Smooth muscle cell (in vitro differentiated cells): ENCODE measurements at regions not wholly inside any gene's neighbourhood (a gene's known extent, or its start where the extent isn't known, plus 50 kb on each side); places are given as distances from the start of the nearest gene placed in this dataset.

ENCODE experiments used
- DNase-seq: peaks from one replicate; lab custom pipeline; 2025; ENCODE audit not compliant: unreplicated experiment; lab: John Stamatoyannopoulos, UW
- H2AFZ ChIP-seq: fragments of 200-600 bp; sonication (generic); 2 replicates; pipeline ENCODE4 v1.6.0; 2016; ENCODE audit warnings: antibody characterized with exemption, low read depth, mild to moderate bottlenecking
- H3F3A ChIP-seq: fragments of 200-600 bp; sonication (generic); 2 replicates; pipeline ENCODE4 v1.6.0; 2017; ENCODE audit warnings: antibody characterized with exemption, low read depth
- H3K27ac ChIP-seq: fragments of 200-600 bp; sonication (generic); 2 replicates; pipeline ENCODE4 v1.5.1; 2016; ENCODE audit warnings: low read depth, mild to moderate bottlenecking
- H3K27me3 ChIP-seq: fragments of 200-600 bp; sonication (generic); 2 replicates; pipeline ENCODE4 v1.6.1; 2016; ENCODE audit warnings: low read depth, mild to moderate bottlenecking
- H3K36me3 ChIP-seq: fragments of 200-600 bp; sonication (generic); 2 replicates; pipeline ENCODE4 v1.5.1; 2016; ENCODE audit warnings: low read depth
- H3K4me1 ChIP-seq: fragments of 200-600 bp; sonication (generic); 2 replicates; pipeline ENCODE4 v1.5.1; 2016; ENCODE audit warnings: low read depth
- H3K4me2 ChIP-seq: fragments of 200-600 bp; sonication (generic); 2 replicates; pipeline ENCODE4 v1.6.0; 2016; ENCODE audit warnings: mild to moderate bottlenecking
- H3K4me3 ChIP-seq: fragments of 200-600 bp; sonication (generic); 2 replicates; pipeline ENCODE4 v1.5.1; 2016; ENCODE audit warnings: mild to moderate bottlenecking
- H3K79me2 ChIP-seq: fragments of 200-600 bp; sonication (generic); 2 replicates; pipeline ENCODE4 v1.6.0; 2016; ENCODE audit warnings: low read depth, mild to moderate bottlenecking
- H3K9ac ChIP-seq: fragments of 200-600 bp; sonication (generic); 2 replicates; pipeline ENCODE4 v1.6.0; 2016; ENCODE audit warnings: low read depth
- H3K9me3 ChIP-seq: fragments of 200-600 bp; sonication (generic); replicated peaks from 2 replicates; pipeline ENCODE4 v1.5.1; 2016; ENCODE audit warnings: low read depth
- H4K20me1 ChIP-seq: fragments of 200-600 bp; sonication (generic); 2 replicates; pipeline ENCODE4 v1.6.0; 2016; ENCODE audit warnings: low read depth
- WGBS: methylation state at CpG from one replicate; pipeline ENCODE4 v1.1.7; 2016; ENCODE audit warnings: low lambda C conversion rate; 5-methylcytosine and 5-hydroxymethylcytosine counted together
- TF ChIP-seq, protein P1 (sequence below): fragments of 200-600 bp; sonication (generic); IDR thresholded peaks from 2 replicates; pipeline ENCODE4 v1.5.1; 2017; ENCODE audit warnings: borderline replicate concordance, mild to moderate bottlenecking, antibody characterized with exemption; ENCODE audit not compliant: insufficient read depth, poor library complexity, severe bottlenecking

DNA sequence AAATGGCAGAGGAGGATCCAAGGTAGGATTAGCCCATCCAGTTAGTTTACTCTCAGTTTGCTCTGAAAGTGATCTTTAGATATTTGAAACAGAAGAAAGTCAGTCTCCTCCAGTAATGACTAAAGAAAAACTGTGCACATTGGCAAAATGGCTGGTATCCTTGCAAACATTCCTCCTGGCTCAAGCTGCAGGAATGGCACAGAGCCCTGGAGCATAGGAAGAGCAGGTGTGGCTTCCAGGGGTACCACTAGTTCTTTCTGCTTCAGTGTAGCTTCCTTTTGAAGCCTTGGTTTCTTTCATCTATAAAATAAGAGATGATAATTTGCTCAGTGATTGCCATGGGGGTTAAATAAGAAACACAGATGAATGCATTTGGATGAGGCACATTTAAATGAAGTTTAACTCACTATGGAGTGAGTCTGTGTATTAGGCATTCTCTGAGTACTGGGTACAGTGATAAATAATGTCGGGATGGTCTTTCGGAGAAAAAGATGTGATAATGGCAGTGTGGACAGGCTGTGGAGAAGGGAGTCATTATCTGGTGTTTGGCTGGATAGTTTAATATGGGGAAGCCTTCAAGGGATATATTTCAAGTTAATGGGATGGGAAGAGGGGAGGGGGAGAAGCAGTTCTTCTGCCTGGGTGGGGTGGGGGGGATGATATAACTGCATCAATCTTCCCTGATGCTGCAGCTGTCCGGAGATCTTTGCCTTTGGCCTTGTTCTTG is 217.3 kb upstream of the KLF4 start:
- H3K27ac ChIP-seq: peak overlapping the region; percentile 67

DNA sequence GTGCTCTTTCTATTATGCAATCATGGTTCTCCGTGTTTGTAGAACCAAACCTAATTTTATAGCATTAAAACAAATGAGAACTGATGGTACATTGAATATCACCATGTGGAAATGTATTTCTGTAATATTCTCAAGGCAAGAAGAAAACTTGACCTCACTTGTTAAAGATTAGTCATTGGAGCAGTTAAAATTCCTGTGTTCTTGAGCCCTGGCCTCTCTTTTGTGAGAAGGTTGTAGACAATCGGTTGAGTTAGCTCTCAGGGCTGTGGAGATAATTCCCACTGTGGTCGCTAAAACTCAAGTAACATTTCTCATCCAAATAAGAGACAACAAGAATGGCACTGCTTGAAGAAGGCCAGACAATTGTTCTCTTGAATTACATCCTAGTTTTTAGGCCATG is 216.0 kb upstream of the KLF4 start:
- Histone ChIP-seq H4K20me1 (no peaks in the 10 kb centered on the region), H3K79me2 (no peaks in the 10 kb centered on the region), H3K4me2 (no peak overlapping the region), H3K27me3 (no peaks in the 10 kb centered on the region), H3K4me1 (no peaks in the 10 kb centered on the region), H3K9me3 (no peaks in the 10 kb centered on the region), H3F3A (no peaks in the 10 kb centered on the region), H3K9ac (no peak overlapping the region), H3K4me3 (no peak overlapping the region), H3K36me3 (no peaks in the 10 kb centered on the region), H3K27ac (no peak overlapping the region), H2AFZ (no peak overlapping the region)
- TF ChIP-seq, protein P1, sequence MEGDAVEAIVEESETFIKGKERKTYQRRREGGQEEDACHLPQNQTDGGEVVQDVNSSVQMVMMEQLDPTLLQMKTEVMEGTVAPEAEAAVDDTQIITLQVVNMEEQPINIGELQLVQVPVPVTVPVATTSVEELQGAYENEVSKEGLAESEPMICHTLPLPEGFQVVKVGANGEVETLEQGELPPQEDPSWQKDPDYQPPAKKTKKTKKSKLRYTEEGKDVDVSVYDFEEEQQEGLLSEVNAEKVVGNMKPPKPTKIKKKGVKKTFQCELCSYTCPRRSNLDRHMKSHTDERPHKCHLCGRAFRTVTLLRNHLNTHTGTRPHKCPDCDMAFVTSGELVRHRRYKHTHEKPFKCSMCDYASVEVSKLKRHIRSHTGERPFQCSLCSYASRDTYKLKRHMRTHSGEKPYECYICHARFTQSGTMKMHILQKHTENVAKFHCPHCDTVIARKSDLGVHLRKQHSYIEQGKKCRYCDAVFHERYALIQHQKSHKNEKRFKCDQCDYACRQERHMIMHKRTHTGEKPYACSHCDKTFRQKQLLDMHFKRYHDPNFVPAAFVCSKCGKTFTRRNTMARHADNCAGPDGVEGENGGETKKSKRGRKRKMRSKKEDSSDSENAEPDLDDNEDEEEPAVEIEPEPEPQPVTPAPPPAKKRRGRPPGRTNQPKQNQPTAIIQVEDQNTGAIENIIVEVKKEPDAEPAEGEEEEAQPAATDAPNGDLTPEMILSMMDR: no peak
- WGBS: 36% methylated on average over 3 of the region's 3 CpGs
- no peak for DNase-seq

More for the DNA sequence above, 217.3 kb upstream of the KLF4 start:
- Histone ChIP-seq H3K4me3 (no peak overlapping the region), H3K9me3 (no peaks in the 10 kb centered on the region), H3F3A (no peaks in the 10 kb centered on the region), H2AFZ (no peak overlapping the region), H3K4me1 (no peaks in the 10 kb centered on the region), H3K4me2 (no peak overlapping the region), H3K27me3 (no peaks in the 10 kb centered on the region), H3K9ac (no peak overlapping the region), H4K20me1 (no peaks in the 10 kb centered on the region), H3K79me2 (no peaks in the 10 kb centered on the region), H3K36me3 (no peaks in the 10 kb centered on the region)
- no peak for DNase-seq
- TF ChIP-seq, protein P1: no peak
- 76% methylated on average over 3 of the region's 3 CpGs for whole genome bisulfite sequencing

DNA sequence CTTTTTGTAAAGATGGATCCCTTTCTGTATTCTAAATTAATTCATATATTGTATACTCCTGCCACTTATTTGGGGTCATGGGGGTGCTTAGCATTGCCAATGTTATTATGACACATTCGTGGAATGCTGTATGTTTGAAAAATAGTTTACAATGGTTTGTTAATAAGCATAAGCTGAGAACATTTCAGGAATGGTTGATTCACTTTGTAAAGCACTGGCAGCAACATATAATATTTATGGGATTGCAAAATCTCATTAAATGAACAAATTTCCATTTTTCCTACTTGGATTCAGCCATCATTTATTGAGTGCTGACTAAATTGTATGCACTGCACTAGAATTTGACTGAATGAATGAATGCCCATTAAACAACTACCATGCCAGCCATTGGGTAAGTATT is 215.2 kb upstream of the KLF4 start:
- Histone ChIP-seq H3K36me3 (no peaks in the 10 kb centered on the region), H2AFZ (no peak overlapping the region), H3K9ac (no peak overlapping the region), H3K9me3 (no peaks in the 10 kb centered on the region), H4K20me1 (no peaks in the 10 kb centered on the region), H3F3A (no peaks in the 10 kb centered on the region), H3K4me2 (no peak overlapping the region), H3K79me2 (no peaks in the 10 kb centered on the region), H3K4me1 (no peaks in the 10 kb centered on the region), H3K27me3 (no peaks in the 10 kb centered on the region), H3K27ac (no peak overlapping the region), H3K4me3 (no peak overlapping the region)
- DNase-seq: no peak
- WGBS: 77% methylated on average over 1 of the region's 1 CpG
- TF ChIP-seq, protein P1: no peak

DNA sequence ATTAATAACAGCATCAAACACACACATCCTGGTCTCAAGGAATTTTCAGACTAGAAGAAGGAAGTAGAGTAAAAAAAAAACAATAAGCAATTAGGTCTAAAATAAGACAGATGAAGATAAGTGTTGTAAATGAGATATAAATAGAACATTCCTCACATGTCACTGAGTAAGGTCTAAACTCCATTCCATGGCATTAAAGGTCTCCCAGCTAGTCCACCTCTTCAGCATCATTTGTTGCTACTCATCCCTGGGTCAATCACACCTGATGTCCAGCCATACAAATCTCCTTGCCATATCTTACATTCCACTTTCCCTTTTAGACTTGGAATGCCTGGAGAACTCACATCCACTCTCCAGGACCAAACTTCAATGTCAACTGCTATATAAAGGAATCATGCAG is 214.1 kb upstream of the KLF4 start:
- H3K4me3 ChIP-seq: no peak overlapping the region
- H3F3A ChIP-seq: no peaks in the 10 kb centered on the region
- no peak overlapping the region for H3K27ac ChIP-seq
- H4K20me1 ChIP-seq: no peaks in the 10 kb centered on the region
- no peak for DNase-seq
- no peaks in the 10 kb centered on the region for H3K27me3 ChIP-seq
- no peaks in the 10 kb centered on the region for H3K79me2 ChIP-seq
- H3K9me3 ChIP-seq: no peaks in the 10 kb centered on the region
- H3K4me2 ChIP-seq: no peak overlapping the region
- no peak overlapping the region for H3K9ac ChIP-seq
- no peaks in the 10 kb centered on the region for H3K4me1 ChIP-seq
- TF ChIP-seq, protein P1: no peak
- no peak overlapping the region for H2AFZ ChIP-seq
- H3K36me3 ChIP-seq: no peaks in the 10 kb centered on the region
